ENCODE measurements at regions not wholly inside any gene's neighbourhood (a gene's known extent, or its start where the extent isn't known, plus 50 kb on each side); places are given as distances from the start of the nearest gene placed in this dataset.

GRCh38 chr10:2014541-2014940 lies 277.2 kb upstream of the ADARB2 start:
- Histone ChIP-seq H3K4me3 (peak overlapping the region; percentile 1 to 25), H3K36me3 (ENCODE audit: low read depth, missing control alignments) (no peaks in the 10 kb centered on the region), H3K4me1 (no peaks in the 10 kb centered on the region), H3K27me3 (no peaks in the 10 kb centered on the region), H3K27ac (no peak overlapping the region), H3K9me3 (no peaks in the 10 kb centered on the region)
- no peak for DNase-seq
- TF ChIP-seq POLR2A (IDR thresholded peaks at IDR 0.05) (no peak), CTCF (IDR thresholded peaks at IDR 0.05) (no peak)
- intact Hi-C loops (cut with DNase I; ENCODE audit: low total_unique reads) = no loop called here
- WGBS, 2 donors = 63 to 74% methylated on average over 12 of the region's 12 CpGs

GRCh38 chr10:2012209-2012608 lies 274.9 kb upstream of the ADARB2 start:
- no peak overlapping the region for H3K4me3 ChIP-seq
- no peaks in the 10 kb centered on the region for H3K27me3 ChIP-seq
- TF ChIP-seq POLR2A (IDR thresholded peaks at IDR 0.05) (no peak), CTCF (IDR thresholded peaks at IDR 0.05) (no peak)
- intact Hi-C loops (cut with DNase I; ENCODE audit: low total_unique reads) = no loop called here
- no peaks in the 10 kb centered on the region for H3K4me1 ChIP-seq
- no peaks in the 10 kb centered on the region for H3K9me3 ChIP-seq
- no peaks in the 10 kb centered on the region for H3K36me3 ChIP-seq (ENCODE audit: low read depth, missing control alignments)
- H3K27ac ChIP-seq = no peak overlapping the region
- WGBS, 2 donors = 81 to 91% methylated on average over 5 of the region's 5 CpGs
- DNase-seq = no peak

- no peak overlapping the region for H3K4me3 ChIP-seq
- TF ChIP-seq POLR2A (IDR thresholded peaks at IDR 0.05) = no peak
- no peak for TF ChIP-seq CTCF (IDR thresholded peaks at IDR 0.05)
- H3K9me3 ChIP-seq = no peaks in the 10 kb centered on the region
- no peak for DNase-seq
- no peaks in the 10 kb centered on the region for H3K36me3 ChIP-seq (ENCODE audit: low read depth, missing control alignments)
- H3K27ac ChIP-seq = no peak overlapping the region
- intact Hi-C loops (cut with DNase I; ENCODE audit: low total_unique reads) = no loop called here
- no peaks in the 10 kb centered on the region for H3K4me1 ChIP-seq
- H3K27me3 ChIP-seq = no peaks in the 10 kb centered on the region
- WGBS, 2 donors = 63 to 75% methylated on average over 10 to 14 of the region's 14 CpGs
Observed at GRCh38 chr10:2011106-2011716, 273.9 kb upstream of the ADARB2 start.

- Histone ChIP-seq H3K36me3 (ENCODE audit: low read depth, missing control alignments) (no peaks in the 10 kb centered on the region), H3K4me3 (no peak overlapping the region), H3K27me3 (no peaks in the 10 kb centered on the region), H3K27ac (no peak overlapping the region), H3K4me1 (no peaks in the 10 kb centered on the region), H3K9me3 (no peaks in the 10 kb centered on the region)
- intact Hi-C loops (cut with DNase I; ENCODE audit: low total_unique reads) = no loop called here
- no peak for DNase-seq
- TF ChIP-seq CTCF (IDR thresholded peaks at IDR 0.05) (no peak), POLR2A (IDR thresholded peaks at IDR 0.05) (no peak)
- WGBS, 2 donors = 90 to 92% methylated on average over 8 of the region's 8 CpGs
Observed at GRCh38 chr10:2005546-2005945, 268.2 kb upstream of the ADARB2 start.

- TF ChIP-seq POLR2A (IDR thresholded peaks at IDR 0.05) (no peak), CTCF (IDR thresholded peaks at IDR 0.05) (no peak)
- no peaks in the 10 kb centered on the region for H3K36me3 ChIP-seq (ENCODE audit: low read depth, missing control alignments)
- intact Hi-C loops (cut with DNase I; ENCODE audit: low total_unique reads) = no loop called here
- no peaks in the 10 kb centered on the region for H3K9me3 ChIP-seq
- no peak overlapping the region for H3K27ac ChIP-seq
- DNase-seq = no peak
- H3K4me1 ChIP-seq = no peaks in the 10 kb centered on the region
- 59 to 75% methylated on average over 10 of the region's 10 CpGs for WGBS, 2 donors
- H3K27me3 ChIP-seq = no peaks in the 10 kb centered on the region
- no peak overlapping the region for H3K4me3 ChIP-seq
Observed at GRCh38 chr10:1992930-1993329, 255.6 kb upstream of the ADARB2 start.
